Ishikawa (cell line): ENCODE measurements at regions not wholly inside any gene's neighbourhood (a gene's known extent, or its start where the extent isn't known, plus 50 kb on each side); places are given as distances from the start of the nearest gene placed in this dataset.

Experiments used
- CEBPB ChIP-seq: IDR thresholded peaks from 2 replicates; pipeline ENCODE4 v1.6.1; 2012
- CREB1 ChIP-seq: IDR thresholded peaks from 2 replicates; pipeline ENCODE4 v1.6.1; 2012; ENCODE audit warnings: low read depth
- EGR1 ChIP-seq: IDR thresholded peaks from 2 replicates; pipeline ENCODE4 v1.6.1; 2012
- EP300 ChIP-seq: IDR thresholded peaks from 2 replicates; pipeline ENCODE4 v1.6.1; 2012; ENCODE audit warnings: borderline replicate concordance
- FOXM1 ChIP-seq: IDR thresholded peaks from 2 replicates; pipeline ENCODE4 v1.6.1; 2012; ENCODE audit warnings: low read depth, borderline replicate concordance
- MAX ChIP-seq: IDR thresholded peaks from 2 replicates; pipeline ENCODE4 v1.6.1; 2012
- NFIC ChIP-seq: IDR thresholded peaks from 2 replicates; pipeline ENCODE4 v1.6.1; 2012
- RAD21 ChIP-seq: IDR thresholded peaks from 2 replicates; pipeline ENCODE4 v1.6.1; 2012; ENCODE audit warnings: low read depth
- TAF1 ChIP-seq: IDR thresholded peaks from 2 replicates; pipeline ENCODE4 v1.6.1; 2012; ENCODE audit warnings: low read depth, mild to moderate bottlenecking
- TCF12 ChIP-seq: IDR thresholded peaks from 2 replicates; pipeline ENCODE4 v1.6.1; 2012; ENCODE audit warnings: low read depth
- TEAD4 ChIP-seq: IDR thresholded peaks from 2 replicates; pipeline ENCODE4 v1.6.1; 2012
- YY1 ChIP-seq: IDR thresholded peaks from 2 replicates; pipeline ENCODE4 v1.6.1; 2012; ENCODE audit warnings: low read depth
- ZBTB7A ChIP-seq: IDR thresholded peaks from 2 replicates; pipeline ENCODE4 v1.6.1; 2012; ENCODE audit warnings: low read depth
- TF ChIP-seq, protein P1 (sequence below): IDR thresholded peaks from 2 replicates; pipeline ENCODE4 v1.6.1; 2012
- TF ChIP-seq, protein P2 (sequence below): IDR thresholded peaks from 2 replicates; pipeline ENCODE4 v1.6.1; 2012; ENCODE audit warnings: low read depth, mild to moderate bottlenecking

- no peak for TF ChIP-seq TAF1
- TF ChIP-seq CREB1, result no peak
- no peak for TF ChIP-seq ZBTB7A
- TF ChIP-seq TCF12, result no peak
- no peak for TF ChIP-seq FOXM1
- TF ChIP-seq CEBPB, result no peak
- TF ChIP-seq, protein P1, sequence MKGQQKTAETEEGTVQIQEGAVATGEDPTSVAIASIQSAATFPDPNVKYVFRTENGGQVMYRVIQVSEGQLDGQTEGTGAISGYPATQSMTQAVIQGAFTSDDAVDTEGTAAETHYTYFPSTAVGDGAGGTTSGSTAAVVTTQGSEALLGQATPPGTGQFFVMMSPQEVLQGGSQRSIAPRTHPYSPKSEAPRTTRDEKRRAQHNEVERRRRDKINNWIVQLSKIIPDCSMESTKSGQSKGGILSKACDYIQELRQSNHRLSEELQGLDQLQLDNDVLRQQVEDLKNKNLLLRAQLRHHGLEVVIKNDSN, result no peak
Measured at GRCh38 chr13:59570204-59570603, 593.5 kb downstream of the DIAPH3 start.

- TF ChIP-seq ZBTB7A (no peak), RAD21 (no peak), TCF12 (no peak), TEAD4 (no peak), FOXM1 (no peak), EGR1 (no peak)
- TF ChIP-seq, protein P2, sequence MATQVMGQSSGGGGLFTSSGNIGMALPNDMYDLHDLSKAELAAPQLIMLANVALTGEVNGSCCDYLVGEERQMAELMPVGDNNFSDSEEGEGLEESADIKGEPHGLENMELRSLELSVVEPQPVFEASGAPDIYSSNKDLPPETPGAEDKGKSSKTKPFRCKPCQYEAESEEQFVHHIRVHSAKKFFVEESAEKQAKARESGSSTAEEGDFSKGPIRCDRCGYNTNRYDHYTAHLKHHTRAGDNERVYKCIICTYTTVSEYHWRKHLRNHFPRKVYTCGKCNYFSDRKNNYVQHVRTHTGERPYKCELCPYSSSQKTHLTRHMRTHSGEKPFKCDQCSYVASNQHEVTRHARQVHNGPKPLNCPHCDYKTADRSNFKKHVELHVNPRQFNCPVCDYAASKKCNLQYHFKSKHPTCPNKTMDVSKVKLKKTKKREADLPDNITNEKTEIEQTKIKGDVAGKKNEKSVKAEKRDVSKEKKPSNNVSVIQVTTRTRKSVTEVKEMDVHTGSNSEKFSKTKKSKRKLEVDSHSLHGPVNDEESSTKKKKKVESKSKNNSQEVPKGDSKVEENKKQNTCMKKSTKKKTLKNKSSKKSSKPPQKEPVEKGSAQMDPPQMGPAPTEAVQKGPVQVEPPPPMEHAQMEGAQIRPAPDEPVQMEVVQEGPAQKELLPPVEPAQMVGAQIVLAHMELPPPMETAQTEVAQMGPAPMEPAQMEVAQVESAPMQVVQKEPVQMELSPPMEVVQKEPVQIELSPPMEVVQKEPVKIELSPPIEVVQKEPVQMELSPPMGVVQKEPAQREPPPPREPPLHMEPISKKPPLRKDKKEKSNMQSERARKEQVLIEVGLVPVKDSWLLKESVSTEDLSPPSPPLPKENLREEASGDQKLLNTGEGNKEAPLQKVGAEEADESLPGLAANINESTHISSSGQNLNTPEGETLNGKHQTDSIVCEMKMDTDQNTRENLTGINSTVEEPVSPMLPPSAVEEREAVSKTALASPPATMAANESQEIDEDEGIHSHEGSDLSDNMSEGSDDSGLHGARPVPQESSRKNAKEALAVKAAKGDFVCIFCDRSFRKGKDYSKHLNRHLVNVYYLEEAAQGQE, result no peak
- TF ChIP-seq, protein P1, result no peak
Measured at GRCh38 chr13:59584101-59584500, 579.6 kb downstream of the DIAPH3 start.

GRCh38 chr13:59584761-59585670, 578.7 kb downstream of the DIAPH3 start:
- TF ChIP-seq ZBTB7A (no peak), EGR1 (no peak), TCF12 (no peak), TAF1 (no peak)

GRCh38 chr13:59587030-59587429, 576.7 kb downstream of the DIAPH3 start:
- TF ChIP-seq CEBPB (no peak), TAF1 (no peak), NFIC (no peak), MAX (no peak), TEAD4 (no peak), FOXM1 (no peak)

- no peak for TF ChIP-seq ZBTB7A
- no peak for TF ChIP-seq NFIC
- no peak for TF ChIP-seq MAX
- TF ChIP-seq YY1, result no peak
- TF ChIP-seq RAD21, result no peak
- TF ChIP-seq TEAD4, result no peak
- no peak for TF ChIP-seq TAF1
- TF ChIP-seq EP300, result no peak
- no peak for TF ChIP-seq FOXM1
- TF ChIP-seq, protein P1, result no peak
- no peak for TF ChIP-seq TCF12
- no peak for TF ChIP-seq EGR1
- TF ChIP-seq CEBPB, result no peak
- TF ChIP-seq, protein P2, result no peak
- TF ChIP-seq CREB1, result no peak
Measured at GRCh38 chr13:59587971-59588716, 575.6 kb downstream of the DIAPH3 start.

DNA sequence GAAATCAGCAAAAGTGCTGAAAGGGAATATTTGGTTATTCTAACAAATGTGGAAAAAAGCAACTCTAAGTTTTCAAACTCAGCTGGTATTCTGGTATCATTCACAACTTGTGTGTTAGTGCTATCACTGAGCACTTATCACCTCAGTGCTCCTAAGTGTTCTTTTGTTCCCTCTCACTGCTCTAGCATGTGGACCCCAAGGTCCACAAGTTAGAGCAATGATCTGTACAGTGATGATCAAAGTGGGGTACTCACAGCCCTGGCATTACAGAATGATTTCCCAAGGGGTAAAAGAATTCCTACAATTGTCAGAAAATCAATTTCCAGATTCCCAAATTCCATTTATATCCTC, 575.0 kb downstream of the DIAPH3 start:
- TF ChIP-seq, protein P1, result no peak
- TF ChIP-seq, protein P2, result no peak
- TF ChIP-seq FOXM1 (no peak), MAX (no peak), CREB1 (no peak), TEAD4 (no peak), CEBPB (no peak), RAD21 (no peak), EP300 (no peak), YY1 (no peak), TCF12 (no peak), TAF1 (no peak), EGR1 (no peak), NFIC (no peak), ZBTB7A (no peak)
